Choroid plexus epithelial cell (primary cell): ENCODE measurements at regions not wholly inside any gene's neighbourhood (a gene's known extent, or its start where the extent isn't known, plus 50 kb on each side); places are given as distances from the start of the nearest gene placed in this dataset.
"Not testable (repeated sequence)": the region's sequence is repeated elsewhere in the genome, so short reads cannot be mapped to it uniquely, and the experiment has no call there.

Experiments
- DNase-seq: peaks from one replicate; pipeline ENCODE4 v3.0.0-alpha.2; 2010; ENCODE audit warnings: low read depth
- H3K4me3 ChIP-seq: 2 replicates; pipeline ENCODE4 v1.5.1; 2011; ENCODE audit warnings: low read depth, mild to moderate bottlenecking, control low read depth, low read length, moderate library complexity
- TF ChIP-seq, protein P1 (sequence below): conservative IDR thresholded peaks from 2 replicates; pipeline ENCODE4 v1.5.1; 2011; ENCODE audit warnings: low read depth, mild to moderate bottlenecking, control low read depth, inconsistent platforms, low read length, moderate library complexity

DNA sequence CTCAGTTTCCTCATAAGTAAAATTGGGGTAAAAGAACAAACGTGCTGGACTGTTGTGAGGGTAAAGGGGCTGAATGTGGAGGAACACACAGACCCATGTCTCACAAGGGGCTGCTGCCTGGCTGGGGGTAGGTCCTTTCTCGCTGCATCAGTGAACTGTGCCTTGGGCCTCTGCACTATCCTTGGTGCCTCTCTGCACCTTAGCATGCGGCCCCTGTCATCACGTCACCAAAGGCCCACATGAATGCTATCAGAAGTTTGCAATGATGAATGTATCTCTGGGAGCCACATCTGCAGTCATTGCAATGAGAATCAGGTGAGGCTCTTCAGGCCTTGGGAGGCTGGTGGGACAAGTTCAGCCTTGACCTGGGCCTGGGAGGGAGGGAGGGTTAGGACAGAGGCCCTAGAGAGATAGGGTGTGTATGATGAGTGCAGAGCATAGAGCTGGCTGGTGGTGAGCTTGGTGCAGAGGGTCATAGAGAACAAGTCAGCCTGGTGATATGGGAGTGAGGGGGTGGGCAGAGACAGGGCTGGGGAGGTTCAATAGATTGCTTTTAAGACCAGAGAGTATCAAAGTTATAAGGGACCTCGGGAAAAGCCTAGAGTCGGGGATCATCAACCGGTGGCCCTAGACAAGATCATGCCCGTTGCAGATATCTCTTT, 308.4 kb downstream of the RPS24 start:
- no peak overlapping the region for H3K4me3 ChIP-seq
- TF ChIP-seq, protein P1, sequence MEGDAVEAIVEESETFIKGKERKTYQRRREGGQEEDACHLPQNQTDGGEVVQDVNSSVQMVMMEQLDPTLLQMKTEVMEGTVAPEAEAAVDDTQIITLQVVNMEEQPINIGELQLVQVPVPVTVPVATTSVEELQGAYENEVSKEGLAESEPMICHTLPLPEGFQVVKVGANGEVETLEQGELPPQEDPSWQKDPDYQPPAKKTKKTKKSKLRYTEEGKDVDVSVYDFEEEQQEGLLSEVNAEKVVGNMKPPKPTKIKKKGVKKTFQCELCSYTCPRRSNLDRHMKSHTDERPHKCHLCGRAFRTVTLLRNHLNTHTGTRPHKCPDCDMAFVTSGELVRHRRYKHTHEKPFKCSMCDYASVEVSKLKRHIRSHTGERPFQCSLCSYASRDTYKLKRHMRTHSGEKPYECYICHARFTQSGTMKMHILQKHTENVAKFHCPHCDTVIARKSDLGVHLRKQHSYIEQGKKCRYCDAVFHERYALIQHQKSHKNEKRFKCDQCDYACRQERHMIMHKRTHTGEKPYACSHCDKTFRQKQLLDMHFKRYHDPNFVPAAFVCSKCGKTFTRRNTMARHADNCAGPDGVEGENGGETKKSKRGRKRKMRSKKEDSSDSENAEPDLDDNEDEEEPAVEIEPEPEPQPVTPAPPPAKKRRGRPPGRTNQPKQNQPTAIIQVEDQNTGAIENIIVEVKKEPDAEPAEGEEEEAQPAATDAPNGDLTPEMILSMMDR = no peak
- DNase-seq = no peak

- DNase-seq = no peak
- TF ChIP-seq, protein P1 = no peak
- H3K4me3 ChIP-seq = no peak overlapping the region
These were observed 309.4 kb downstream of the RPS24 start for GRCh38 chr10:78342827-78343653.

- not testable (repeated sequence) for H3K4me3 ChIP-seq, DNase-seq
These were observed 310.6 kb downstream of the RPS24 start for GRCh38 chr10:78344257-78344656.

DNA sequence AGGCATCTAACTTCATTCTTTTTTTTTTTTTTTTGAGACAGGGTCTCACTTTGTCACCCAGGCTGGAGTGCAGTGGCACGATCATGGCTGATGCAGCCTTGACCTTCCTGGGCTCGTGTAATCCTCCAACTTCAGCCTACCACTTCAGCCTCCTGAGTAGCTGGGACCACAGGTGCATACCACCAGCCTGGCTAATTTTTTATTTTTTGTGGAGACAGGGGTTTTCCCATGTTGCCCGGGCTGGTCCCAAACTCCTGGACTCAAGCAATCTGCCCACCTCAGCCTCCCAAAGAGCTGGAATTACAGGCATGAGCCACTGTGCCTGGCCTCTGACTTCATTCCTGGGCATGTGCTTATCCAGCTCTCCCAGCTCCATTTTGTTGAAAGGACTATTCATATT, 311.9 kb downstream of the RPS24 start:
- H3K4me3 ChIP-seq, DNase-seq: not testable (repeated sequence)

GRCh38 chr10:78346721-78347120, 313.1 kb downstream of the RPS24 start:
- no peak for DNase-seq
- H3K4me3 ChIP-seq = no peak overlapping the region
- TF ChIP-seq, protein P1 = no peak

- TF ChIP-seq, protein P1 = no peak
- H3K4me3 ChIP-seq = no peak overlapping the region
- no peak for DNase-seq
These were observed 314.9 kb downstream of the RPS24 start for GRCh38 chr10:78348411-78349164.

GRCh38 chr10:78349165-78349516, 315.5 kb downstream of the RPS24 start:
- no peak overlapping the region for H3K4me3 ChIP-seq
- DNase-seq = no peak
- TF ChIP-seq, protein P1 = no peak
